Muscle of leg (tissue), 3 donors: ENCODE measurements at regions not wholly inside any gene's neighbourhood (a gene's known extent, or its start where the extent isn't known, plus 50 kb on each side); places are given as distances from the start of the nearest gene placed in this dataset.

Experiments used
- DNase-seq: peaks from one replicate; pipeline ENCODE4 v3.0.0; 2013
- H3K27ac ChIP-seq: one replicate; pipeline ENCODE4 v1.5.1; 2013; ENCODE audit warnings: mild to moderate bottlenecking, low read length, control low read depth
- H3K27me3 ChIP-seq: one replicate; pipeline ENCODE4 v1.6.1; 2013; ENCODE audit warnings: low read length; ENCODE audit not compliant: control insufficient read depth, insufficient read depth
- H3K36me3 ChIP-seq: one replicate; pipeline ENCODE4 v1.6.1; 2013; ENCODE audit warnings: low read length; ENCODE audit not compliant: control insufficient read depth, insufficient read depth
- H3K4me1 ChIP-seq: one replicate; pipeline ENCODE4 v1.6.1; 2013; ENCODE audit warnings: low read length; ENCODE audit not compliant: control insufficient read depth, insufficient read depth
- H3K4me3 ChIP-seq: one replicate; pipeline ENCODE4 v1.5.1; 2013; ENCODE audit warnings: low read length, control low read depth
- H3K9me3 ChIP-seq: replicated peaks from 2 replicates; pipeline ENCODE4 v1.6.1; 2013; ENCODE audit warnings: low read depth, low read length; ENCODE audit not compliant: control insufficient read depth
- WGBS: methylation state at CpG from one replicate; pipeline ENCODE4 v1.1.5; 2013; ENCODE audit warnings: missing lambda C conversion rate; ENCODE audit not compliant: insufficient coverage; 5-methylcytosine and 5-hydroxymethylcytosine counted together

DNA sequence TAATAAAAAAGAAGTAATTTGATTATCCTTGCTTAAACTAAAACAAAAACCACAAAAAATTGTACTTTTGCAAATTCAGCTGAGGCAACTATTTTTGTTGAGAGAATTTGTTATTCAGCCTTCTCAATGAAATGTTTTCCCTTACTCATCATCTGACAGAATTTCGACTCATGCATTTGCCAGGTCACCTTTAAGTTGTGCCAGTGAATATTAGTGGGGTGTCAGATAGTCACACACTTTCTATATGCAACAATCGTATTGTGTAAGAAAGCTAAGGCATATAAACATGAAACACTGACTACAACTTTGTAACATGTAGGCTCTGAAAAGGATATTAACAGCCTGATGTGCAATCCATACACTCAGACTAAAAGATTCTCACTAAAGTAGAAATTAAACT lies 1653.1 kb upstream of the SLC39A10 start:
- WGBS, result no CpG with 5 or more reads among the region's 2 CpGs
- Histone ChIP-seq H3K4me1 (no peaks in the 10 kb centered on the region), H3K36me3 (no peaks in the 10 kb centered on the region), H3K4me3 (no peak overlapping the region), H3K27ac (no peak overlapping the region), H3K9me3 (peaks cover 3% of the 10 kb centered on the region), H3K27me3 (no peaks in the 10 kb centered on the region)
- no peak for DNase-seq

DNA sequence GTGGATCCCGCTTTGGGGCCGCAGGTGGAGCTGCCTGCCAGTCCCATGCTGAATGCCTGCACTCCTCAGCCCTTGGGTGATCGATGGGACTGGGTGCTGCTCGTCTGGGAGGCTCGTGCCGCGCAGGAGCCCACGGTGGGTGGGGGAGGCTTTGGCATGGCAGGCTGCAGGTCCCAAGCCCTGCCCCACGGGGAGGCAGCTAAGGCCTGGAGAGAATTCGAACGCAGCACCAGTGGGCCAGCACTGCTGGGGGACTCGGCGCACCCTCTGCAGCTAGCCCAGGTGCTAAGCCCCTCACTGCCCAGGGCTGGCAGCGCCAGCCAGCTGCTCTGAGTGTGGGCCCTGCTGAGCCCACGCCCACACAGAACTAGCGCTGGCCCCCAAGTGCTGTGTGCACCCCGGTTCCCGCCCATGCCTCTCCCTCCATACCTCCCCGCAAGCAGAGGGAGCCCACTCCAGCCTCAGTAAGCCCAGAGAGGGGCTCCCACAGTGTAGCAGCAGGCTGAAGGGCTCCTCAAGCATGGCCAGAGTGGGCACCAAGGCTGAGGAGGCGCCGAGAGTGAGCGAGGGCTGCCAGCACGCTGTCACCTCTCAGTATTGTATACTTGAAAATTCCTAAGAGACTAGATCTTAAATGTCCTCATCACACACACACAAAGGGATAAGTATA lies 1654.2 kb upstream of the SLC39A10 start:
- no peak for DNase-seq
- 90% methylated on average over 17 of the region's 23 CpGs for WGBS
- no peaks in the 10 kb centered on the region for H3K4me1 ChIP-seq
- no peaks in the 10 kb centered on the region for H3K27me3 ChIP-seq
- H3K36me3 ChIP-seq, result no peaks in the 10 kb centered on the region
- no peak overlapping the region for H3K27ac ChIP-seq
- no peaks in the 10 kb centered on the region for H3K9me3 ChIP-seq
- no peak overlapping the region for H3K4me3 ChIP-seq

DNA sequence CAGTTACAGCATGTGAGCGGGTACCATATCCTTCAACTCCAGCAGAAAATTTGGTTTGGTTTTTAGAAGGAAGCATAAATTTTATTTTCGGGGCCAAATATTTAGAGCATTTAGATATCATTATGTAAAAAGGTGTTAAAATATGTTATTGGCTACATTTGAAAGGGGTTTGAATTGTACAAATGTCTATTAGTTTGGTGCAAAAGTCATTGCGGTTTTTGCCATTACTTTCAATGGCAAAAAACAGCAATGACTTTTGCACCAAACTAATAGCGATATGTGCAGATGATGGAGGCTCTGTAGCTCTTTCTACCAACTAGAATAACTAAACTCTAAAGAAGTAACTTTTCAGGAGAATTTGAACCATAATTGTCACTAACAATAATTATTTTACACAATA lies 1666.2 kb upstream of the SLC39A10 start:
- H3K36me3 ChIP-seq, result no peaks in the 10 kb centered on the region
- no peaks in the 10 kb centered on the region for H3K9me3 ChIP-seq
- DNase-seq, result no peak
- no peaks in the 10 kb centered on the region for H3K4me1 ChIP-seq
- H3K4me3 ChIP-seq, result no peak overlapping the region
- H3K27ac ChIP-seq, result no peak overlapping the region
- no peaks in the 10 kb centered on the region for H3K27me3 ChIP-seq
- WGBS, result no CpG with 5 or more reads among the region's 4 CpGs

DNA sequence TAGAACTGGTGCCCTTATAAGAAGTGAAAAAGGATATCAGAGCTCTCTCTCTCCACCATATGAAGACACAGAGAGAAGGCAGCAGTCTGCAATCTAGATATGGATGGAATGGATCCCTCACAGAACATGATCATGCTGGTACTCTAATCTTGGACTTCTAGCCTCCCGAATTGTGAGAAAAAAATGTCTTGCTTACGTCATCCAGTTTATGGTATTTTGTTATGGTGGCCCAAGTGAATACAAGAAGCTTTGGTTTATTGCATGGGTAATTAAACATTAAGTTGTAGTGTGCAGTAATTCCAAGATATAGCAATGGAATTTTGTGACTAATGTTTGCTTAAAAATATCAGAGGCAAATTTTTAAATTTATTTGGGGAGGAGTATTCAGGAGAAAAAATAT lies 1667.4 kb upstream of the SLC39A10 start:
- H3K4me1 ChIP-seq, result no peaks in the 10 kb centered on the region
- no peaks in the 10 kb centered on the region for H3K27me3 ChIP-seq
- no peaks in the 10 kb centered on the region for H3K36me3 ChIP-seq
- WGBS, result no CpG with 5 or more reads among the region's 2 CpGs
- DNase-seq, result no peak
- no peak overlapping the region for H3K27ac ChIP-seq
- H3K4me3 ChIP-seq, result no peak overlapping the region
- H3K9me3 ChIP-seq, result no peaks in the 10 kb centered on the region

DNA sequence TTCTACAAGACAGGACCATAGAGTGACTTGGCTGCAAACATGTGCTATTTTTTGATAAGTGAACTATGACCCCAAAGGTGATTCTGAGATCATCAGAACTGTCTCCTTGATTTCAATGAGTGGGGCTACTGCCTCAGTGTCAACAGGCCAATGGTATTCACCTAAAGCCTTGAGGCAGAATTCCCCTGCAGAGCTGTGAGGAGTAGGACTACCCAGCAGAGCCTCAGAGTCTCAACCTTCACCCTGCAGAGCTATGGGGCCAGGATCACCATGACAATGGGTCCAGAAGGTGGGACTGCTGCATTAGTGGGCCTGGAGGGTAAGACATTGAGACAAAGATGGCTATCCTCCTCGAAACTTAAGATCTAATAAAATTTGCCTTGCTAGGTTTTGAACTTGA lies 1668.2 kb upstream of the SLC39A10 start:
- no CpG with 5 or more reads among the region's 1 CpG for WGBS
- Histone ChIP-seq H3K36me3 (no peaks in the 10 kb centered on the region), H3K9me3 (no peaks in the 10 kb centered on the region), H3K27me3 (no peaks in the 10 kb centered on the region), H3K27ac (no peak overlapping the region), H3K4me1 (no peaks in the 10 kb centered on the region), H3K4me3 (no peak overlapping the region)
- no peak for DNase-seq

DNA sequence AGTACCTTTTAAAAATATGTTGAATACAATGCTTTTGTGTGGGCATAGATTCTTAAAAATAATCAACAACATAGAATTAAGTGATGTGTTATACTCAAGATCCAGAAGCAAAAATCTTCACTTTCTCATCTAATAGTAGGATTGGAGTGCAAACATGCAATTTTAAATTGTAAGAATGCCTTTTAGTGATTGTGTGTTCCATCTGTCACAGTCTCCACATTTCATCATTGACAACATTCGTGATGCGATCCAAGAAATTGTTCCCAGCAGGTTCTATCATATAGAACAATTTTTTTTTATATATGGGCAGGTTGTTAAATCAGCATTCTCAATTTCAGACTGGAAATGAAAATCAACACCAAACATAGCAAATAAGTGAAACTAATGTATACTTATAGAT lies 1671.8 kb upstream of the SLC39A10 start:
- H3K9me3 ChIP-seq, result no peaks in the 10 kb centered on the region
- H3K4me1 ChIP-seq, result no peaks in the 10 kb centered on the region
- no peak for DNase-seq
- WGBS, result no CpG with 5 or more reads among the region's 2 CpGs
- no peaks in the 10 kb centered on the region for H3K36me3 ChIP-seq
- H3K27me3 ChIP-seq, result no peaks in the 10 kb centered on the region
- no peak overlapping the region for H3K27ac ChIP-seq
- H3K4me3 ChIP-seq, result no peak overlapping the region

DNA sequence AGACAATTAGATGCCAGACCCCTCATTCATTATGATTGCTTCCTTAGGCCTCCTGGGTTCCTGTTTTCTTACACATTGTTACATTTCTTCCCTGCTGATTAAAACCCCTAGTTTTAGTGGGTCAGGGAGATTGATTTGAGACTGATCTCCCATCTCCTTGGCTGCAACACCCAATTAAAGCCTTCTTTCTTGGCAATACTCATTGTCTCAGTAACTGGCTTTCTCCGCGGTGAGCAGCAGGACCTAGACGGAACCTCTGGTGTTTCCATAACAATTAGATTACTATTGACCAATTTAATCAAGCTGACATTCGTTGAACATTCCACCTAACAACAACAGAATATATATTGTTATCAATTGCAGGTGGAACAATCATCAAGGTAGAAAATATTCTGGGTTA lies 1676.4 kb upstream of the SLC39A10 start:
- Histone ChIP-seq H3K27me3 (no peaks in the 10 kb centered on the region), H3K9me3 (peaks cover 2% of the 10 kb centered on the region), H3K36me3 (no peaks in the 10 kb centered on the region), H3K4me1 (no peaks in the 10 kb centered on the region), H3K4me3 (no peak overlapping the region), H3K27ac (no peak overlapping the region)
- WGBS, result no CpG with 5 or more reads among the region's 4 CpGs
- no peak for DNase-seq

DNA sequence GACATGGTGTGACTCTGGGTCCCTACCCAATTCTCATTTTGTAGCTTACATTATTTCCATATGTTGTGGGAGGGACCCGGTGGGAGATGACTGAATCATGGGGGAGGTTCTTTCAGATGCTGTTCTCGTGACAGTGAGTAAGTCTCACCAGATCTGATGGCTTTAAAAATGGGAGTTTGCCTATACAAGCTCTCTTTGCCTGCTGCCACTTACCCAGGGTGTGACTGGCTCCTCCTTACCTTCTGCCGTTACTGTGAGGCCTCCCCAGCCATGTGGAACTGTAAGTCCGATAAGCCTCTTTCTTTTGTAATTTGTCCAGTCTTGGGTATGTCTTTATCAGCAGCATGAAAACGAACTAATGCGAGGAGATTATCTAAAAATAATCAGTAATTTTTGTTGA lies 1683.2 kb upstream of the SLC39A10 start:
- no CpG with 5 or more reads among the region's 6 CpGs for WGBS
- no peaks in the 10 kb centered on the region for H3K36me3 ChIP-seq
- H3K27ac ChIP-seq, result no peak overlapping the region
- H3K27me3 ChIP-seq, result no peaks in the 10 kb centered on the region
- no peaks in the 10 kb centered on the region for H3K4me1 ChIP-seq
- H3K4me3 ChIP-seq, result no peak overlapping the region
- DNase-seq, result no peak
- H3K9me3 ChIP-seq, result peaks cover 2% of the 10 kb centered on the region

DNA sequence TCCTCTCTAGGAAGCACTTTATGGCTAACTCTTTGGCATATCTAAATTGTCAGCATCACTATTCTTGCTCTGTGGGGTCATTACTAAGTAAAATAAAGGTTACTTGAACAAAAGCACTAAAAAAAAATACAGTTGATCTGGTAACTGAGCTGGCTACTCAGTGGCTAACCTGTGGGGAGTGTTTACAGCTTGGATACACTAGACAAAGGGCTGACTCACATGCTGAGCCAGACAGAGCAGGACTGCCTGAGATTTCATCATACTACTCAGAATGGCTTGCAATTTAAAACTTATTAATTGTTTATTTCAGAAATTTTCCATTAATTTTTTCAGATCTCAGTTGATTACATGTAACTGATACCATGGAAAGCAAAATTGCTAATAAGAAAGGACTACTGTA lies 1690.4 kb upstream of the SLC39A10 start:
- Histone ChIP-seq H3K4me3 (no peak overlapping the region), H3K27ac (no peak overlapping the region), H3K9me3 (no peaks in the 10 kb centered on the region), H3K36me3 (no peaks in the 10 kb centered on the region), H3K27me3 (no peaks in the 10 kb centered on the region), H3K4me1 (no peaks in the 10 kb centered on the region)
- DNase-seq, result no peak

DNA sequence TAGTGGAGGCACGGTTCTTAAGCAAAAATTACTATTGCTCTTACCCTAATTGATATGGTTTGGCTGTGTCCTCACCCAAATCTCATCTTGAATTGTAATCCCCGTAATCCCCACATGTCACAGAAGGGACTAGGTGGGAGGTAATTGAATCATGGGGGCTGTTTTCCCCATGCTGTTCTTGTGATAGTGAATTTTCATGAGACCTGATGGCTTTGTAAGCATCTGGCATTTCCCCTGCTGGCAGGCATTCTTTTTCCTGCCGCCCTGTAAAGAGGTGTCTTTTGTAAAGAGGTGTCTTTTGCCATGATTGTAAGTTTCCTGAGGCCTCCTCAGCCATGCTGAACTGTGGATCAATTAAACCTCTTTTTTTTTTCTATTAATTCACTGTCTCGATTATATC lies 1691.8 kb upstream of the SLC39A10 start:
- Histone ChIP-seq H3K4me1 (no peaks in the 10 kb centered on the region), H3K27ac (no peak overlapping the region), H3K4me3 (no peak overlapping the region), H3K9me3 (no peaks in the 10 kb centered on the region), H3K27me3 (no peaks in the 10 kb centered on the region), H3K36me3 (no peaks in the 10 kb centered on the region)
- WGBS, result 83% methylated on average over 1 of the region's 4 CpGs
- no peak for DNase-seq

DNA sequence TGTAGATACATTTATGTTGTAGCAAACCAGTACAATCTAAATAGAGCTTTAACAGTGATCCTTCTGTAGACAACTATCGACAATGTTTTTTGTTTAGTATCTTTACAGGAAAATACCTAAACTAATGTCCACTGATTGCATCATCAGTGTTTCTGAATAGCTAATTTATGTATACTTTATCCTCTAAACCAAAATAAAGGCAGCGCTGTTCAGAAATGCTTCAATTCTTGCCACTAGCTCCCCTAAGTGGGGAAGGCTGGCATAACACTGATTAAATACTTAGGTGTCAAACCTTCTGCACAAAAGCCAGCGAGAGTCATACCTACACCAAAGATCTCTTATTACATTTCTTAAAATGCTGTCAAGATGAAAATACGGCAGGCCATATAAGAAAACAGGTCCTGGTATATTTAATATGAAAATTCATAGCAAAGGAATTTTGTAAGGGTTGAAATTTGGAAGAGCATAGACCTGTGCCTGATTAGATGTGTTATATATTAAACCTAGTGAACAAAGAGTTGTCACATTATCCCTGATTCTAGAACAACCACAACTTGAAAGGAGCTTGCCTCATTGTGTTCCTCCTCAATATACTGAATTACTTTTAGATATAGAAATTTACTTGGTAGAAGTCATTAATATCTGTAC lies 1693.4 kb upstream of the SLC39A10 start:
- no peaks in the 10 kb centered on the region for H3K36me3 ChIP-seq
- no peaks in the 10 kb centered on the region for H3K4me1 ChIP-seq
- peak; percentile 19 for DNase-seq
- H3K27me3 ChIP-seq, result no peaks in the 10 kb centered on the region
- no peak overlapping the region for H3K27ac ChIP-seq
- H3K9me3 ChIP-seq, result no peaks in the 10 kb centered on the region
- H3K4me3 ChIP-seq, result no peak overlapping the region
- WGBS, result no CpG with 5 or more reads among the region's 4 CpGs
